RPMI8226 (cell line): ENCODE measurements at regions not wholly inside any gene's neighbourhood (a gene's known extent, or its start where the extent isn't known, plus 50 kb on each side); places are given as distances from the start of the nearest gene placed in this dataset.
"Not testable (repeated sequence)": the region's sequence is repeated elsewhere in the genome, so short reads cannot be mapped to it uniquely, and the experiment has no call there.

ENCODE experiments used
- DNase-seq: peaks from one replicate; pipeline ENCODE4 v3.0.0-alpha.2; 2015

GRCh38 chr17:54372069-54372749 is 528.4 kb upstream of the TOM1L1 start:
- DNase-seq = no peak

GRCh38 chr17:54373970-54374369 is 526.7 kb upstream of the TOM1L1 start:
- no peak for DNase-seq

- DNase-seq = not testable (repeated sequence)
Observed at GRCh38 chr17:54376409-54376808, 524.2 kb upstream of the TOM1L1 start.

DNA sequence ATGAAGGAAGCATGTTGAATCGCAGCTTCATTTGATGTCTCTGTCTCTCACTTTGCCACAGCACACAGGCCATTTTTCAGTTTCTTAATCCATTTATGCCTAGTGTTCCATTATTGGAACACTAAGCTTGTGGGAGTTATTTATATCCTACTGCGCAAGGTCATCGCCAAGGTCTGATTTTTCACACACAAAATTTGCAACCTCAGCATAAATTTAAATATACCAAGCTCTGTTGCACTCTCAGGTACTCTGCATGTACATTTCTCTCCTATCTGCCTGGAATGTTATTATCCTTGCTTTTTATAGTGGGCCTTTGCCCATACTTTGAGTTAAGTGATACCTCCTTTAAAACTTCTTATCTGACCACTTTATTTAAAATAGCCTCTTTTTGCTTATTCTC is 519.2 kb upstream of the TOM1L1 start:
- DNase-seq = no peak

DNA sequence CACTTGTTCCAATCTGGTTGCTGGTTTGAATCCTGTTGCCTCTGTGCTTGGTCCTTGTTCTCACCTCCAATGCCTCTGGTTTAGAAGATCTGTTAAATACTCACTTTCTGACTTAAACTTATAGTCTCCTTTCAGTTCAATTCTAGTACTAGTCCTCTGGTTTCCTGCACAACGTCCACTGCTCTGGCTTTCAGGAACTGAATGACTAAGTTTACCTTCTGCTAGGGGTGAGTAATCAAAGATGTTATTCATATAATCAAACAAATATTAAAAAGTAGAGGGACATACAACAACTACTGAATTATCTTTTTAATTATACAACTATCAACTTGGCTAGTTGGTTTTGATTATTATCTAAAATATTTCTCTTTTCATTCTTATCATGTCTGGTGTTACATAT is 496.4 kb upstream of the TOM1L1 start:
- no peak for DNase-seq

GRCh38 chr17:54405826-54406225 is 494.8 kb upstream of the TOM1L1 start:
- DNase-seq = no peak

DNA sequence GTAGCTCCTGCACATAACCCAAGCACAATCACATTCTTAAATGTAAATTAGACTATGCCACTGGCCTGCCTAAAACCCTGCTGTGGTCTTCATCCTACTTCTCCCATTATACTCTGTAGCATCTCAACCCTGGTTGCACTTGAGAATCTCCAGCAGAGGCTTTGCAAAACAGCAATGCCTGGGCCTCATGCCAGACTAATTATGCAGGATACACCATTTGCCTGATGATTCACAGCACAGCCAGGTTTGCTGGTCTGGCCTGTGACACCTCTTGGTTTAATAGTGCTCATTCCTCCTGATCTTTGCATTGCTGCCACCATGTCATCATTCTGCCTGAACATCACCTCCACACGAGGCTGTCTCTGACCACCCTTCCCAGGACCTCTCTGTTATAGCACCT is 491.9 kb upstream of the TOM1L1 start:
- DNase-seq = no peak

DNA sequence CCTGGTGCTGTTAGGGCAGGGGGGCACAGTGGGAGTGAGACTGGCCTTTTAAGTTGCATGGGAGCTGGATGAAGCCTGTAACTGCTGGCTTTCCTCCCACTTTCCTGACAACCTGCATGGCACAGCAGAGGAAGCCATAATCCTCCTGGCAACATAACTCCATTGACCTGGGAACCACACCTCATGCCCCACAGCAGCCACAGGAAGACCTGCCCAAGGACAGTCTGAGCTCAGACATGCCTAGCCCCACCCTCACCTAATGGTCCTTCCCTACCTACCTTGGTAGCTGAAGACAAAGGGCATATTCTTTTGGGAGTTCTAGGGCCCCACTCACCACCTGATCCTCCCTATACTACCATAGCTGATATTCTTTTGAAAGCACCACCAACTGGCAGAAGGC is 482.2 kb upstream of the TOM1L1 start:
- no peak for DNase-seq

GRCh38 chr17:54425671-54426070 is 475.0 kb upstream of the TOM1L1 start:
- DNase-seq = no peak

- peak; percentile 37 for DNase-seq
Observed at GRCh38 chr17:54426296-54426886, 474.3 kb upstream of the TOM1L1 start.

DNA sequence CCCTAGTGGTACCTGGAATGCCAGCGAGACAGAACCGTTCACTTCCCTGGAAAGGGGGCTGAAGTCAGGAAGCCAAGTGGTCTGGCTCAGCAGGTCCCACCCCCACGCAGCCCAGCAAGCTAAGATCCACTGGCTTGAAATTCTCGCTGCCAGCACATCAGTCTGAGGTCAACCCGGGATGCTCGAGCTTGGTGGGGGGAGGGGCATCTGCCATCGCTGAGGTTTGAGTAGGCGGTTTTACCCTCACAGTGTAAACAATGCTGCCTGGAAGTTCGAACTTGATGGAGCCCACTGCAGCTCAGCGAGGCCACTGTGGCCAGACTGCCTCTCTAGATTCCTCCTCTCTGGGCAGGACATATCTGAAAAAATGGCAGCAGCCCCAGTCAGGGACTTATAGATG is 464.7 kb upstream of the TOM1L1 start:
- DNase-seq = no peak

GRCh38 chr17:54439816-54440215 is 460.8 kb upstream of the TOM1L1 start:
- DNase-seq = no peak

- DNase-seq = no peak
Observed at GRCh38 chr17:54451051-54451450, 449.6 kb upstream of the TOM1L1 start.

- no peak for DNase-seq
Observed at GRCh38 chr17:54452666-54453348, 447.8 kb upstream of the TOM1L1 start.

DNA sequence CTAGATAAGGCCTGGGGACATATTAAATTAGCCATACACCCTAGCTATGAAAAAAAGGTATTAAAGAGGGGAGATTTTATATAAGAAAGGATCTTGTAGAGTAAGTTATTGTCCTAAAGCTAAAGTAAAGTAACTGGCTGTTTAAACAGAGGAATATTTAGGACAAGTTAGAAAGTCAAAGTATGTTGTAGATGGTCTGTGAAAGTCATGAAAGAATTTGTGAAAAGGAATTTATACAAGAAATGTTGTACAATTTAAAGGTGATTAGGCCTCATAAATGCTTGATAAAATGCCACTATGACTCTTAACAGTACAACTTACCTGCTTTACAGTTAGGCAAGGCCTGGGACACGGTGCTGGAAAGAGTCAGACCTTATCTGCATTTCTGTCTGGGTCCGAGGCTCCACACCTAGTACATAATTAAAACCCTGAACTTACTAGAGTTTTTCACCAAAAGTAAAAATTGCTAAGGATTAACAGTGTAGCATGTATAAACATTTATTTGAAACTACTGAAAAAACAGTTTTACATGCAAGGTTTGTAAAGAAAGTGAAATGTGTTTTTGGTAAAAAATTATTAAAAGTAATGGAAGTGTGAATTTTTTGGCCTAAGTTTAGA is 445.3 kb upstream of the TOM1L1 start:
- DNase-seq = no peak

GRCh38 chr17:54465443-54465842 is 435.2 kb upstream of the TOM1L1 start:
- not testable (repeated sequence) for DNase-seq

- DNase-seq = no peak
Observed at GRCh38 chr17:54466875-54467274, 433.8 kb upstream of the TOM1L1 start.

DNA sequence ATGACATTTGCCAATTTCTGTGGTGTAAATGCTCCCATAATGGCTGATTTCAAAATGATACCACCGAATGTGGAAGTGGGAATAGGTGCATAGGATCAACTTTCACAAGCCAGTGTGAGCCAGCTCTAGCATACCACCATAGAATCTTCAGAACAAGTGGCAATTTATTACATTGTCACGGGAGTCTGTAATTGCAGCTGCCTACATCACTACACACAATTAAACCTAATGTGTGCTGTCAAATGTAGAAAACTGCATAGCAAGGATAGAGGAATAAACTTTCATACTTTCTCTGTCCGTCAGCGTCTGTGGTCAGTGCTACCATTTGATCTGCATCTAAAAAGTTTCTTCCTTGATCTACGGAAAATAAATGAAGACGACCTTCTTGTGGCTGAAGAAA is 417.8 kb upstream of the TOM1L1 start:
- no peak for DNase-seq

DNA sequence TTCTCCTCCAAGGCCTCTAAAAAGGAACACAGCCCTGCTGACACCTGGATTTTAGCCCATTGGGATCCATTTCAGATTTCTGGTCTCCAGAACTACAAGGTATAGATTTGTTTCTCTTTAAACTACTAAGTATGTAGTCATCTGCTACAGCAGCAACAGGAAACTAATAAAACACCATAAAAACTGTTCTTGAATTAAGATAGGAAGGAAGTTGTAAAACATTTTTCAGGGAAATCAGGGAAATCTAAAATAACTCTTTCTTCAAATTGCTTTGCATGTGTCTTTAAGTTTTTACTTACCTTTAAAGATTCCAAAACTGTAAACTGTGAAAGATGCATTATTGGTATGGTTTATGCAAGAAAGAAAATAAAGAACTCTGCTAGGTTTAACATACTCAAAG is 407.0 kb upstream of the TOM1L1 start:
- DNase-seq = no peak

GRCh38 chr17:54494721-54495715 is 405.6 kb upstream of the TOM1L1 start:
- no peak for DNase-seq

DNA sequence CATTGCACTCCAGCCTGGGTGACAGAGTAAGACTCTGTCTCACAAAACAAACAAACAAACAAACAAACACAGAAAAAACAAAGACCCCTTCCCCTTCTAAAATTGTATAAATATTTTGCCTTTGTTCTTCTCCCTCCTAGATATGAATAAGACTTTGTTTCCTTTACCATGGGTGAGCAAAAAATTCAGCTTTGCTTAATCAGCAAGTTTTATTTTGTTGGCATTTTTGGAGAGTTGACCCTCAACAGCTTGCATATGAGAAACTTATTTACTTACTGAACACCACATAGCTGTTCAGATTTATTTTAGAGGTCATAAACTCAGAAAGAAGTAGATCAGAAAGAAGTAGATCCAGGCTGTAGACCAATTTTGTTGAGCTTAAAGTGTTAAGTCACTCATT is 395.2 kb upstream of the TOM1L1 start:
- DNase-seq = no peak

DNA sequence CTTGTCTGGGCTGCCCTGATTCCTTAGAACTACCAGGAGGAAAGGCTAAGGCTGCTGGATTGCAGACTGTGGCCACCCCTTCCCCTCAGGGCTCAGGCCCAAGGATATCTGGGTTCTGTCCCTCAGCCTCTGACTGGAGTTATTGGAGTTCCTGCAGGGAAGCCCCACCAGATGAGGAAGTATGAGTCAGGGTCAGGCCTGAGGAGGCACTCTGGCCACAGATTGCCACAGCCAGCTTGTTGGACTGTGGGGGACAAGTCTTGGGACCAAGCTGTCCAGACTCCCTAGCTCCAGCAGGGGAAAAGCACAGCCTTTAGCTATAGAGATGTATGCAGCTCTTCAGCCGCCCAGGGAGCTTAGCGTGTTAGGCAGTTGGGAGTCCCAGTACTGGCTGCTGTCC is 381.9 kb upstream of the TOM1L1 start:
- DNase-seq = no peak

GRCh38 chr17:54521137-54521536 is 379.5 kb upstream of the TOM1L1 start:
- DNase-seq = no peak
